Osteocyte (in vitro differentiated cells): ENCODE measurements at regions not wholly inside any gene's neighbourhood (a gene's known extent, or its start where the extent isn't known, plus 50 kb on each side); places are given as distances from the start of the nearest gene placed in this dataset.

Experiments used
- DNase-seq: peaks from one replicate; pipeline ENCODE4 v3.0.0; 2021; ENCODE audit warnings: mixed read lengths; ENCODE audit not compliant: unreplicated experiment; ENCODE audit errors: extremely low spot score
- H3K27ac Mint-ChIP-seq: one replicate; pipeline ENCODE4 v1.8.0; 2021; ENCODE audit warnings: mild to moderate bottlenecking, mixed read lengths; ENCODE audit not compliant: unreplicated experiment
- H3K27me3 Mint-ChIP-seq: one replicate; pipeline ENCODE4 v1.8.0; 2021; ENCODE audit warnings: mixed read lengths; ENCODE audit not compliant: unreplicated experiment
- H3K36me3 Mint-ChIP-seq: one replicate; pipeline ENCODE4 v1.8.0; 2021; ENCODE audit warnings: mixed read lengths; ENCODE audit not compliant: unreplicated experiment
- H3K4me1 Mint-ChIP-seq: one replicate; pipeline ENCODE4 v1.8.0; 2021; ENCODE audit warnings: mixed read lengths; ENCODE audit not compliant: unreplicated experiment
- H3K4me3 Mint-ChIP-seq: one replicate; pipeline ENCODE4 v1.8.0; 2021; ENCODE audit warnings: mild to moderate bottlenecking, moderate library complexity, mixed read lengths; ENCODE audit not compliant: unreplicated experiment
- H3K9me3 Mint-ChIP-seq: one replicate; pipeline ENCODE4 v1.8.0; 2021; ENCODE audit warnings: mixed read lengths; ENCODE audit not compliant: unreplicated experiment
- CTCF ChIP-seq: fragments of 200-600 bp; sonication (generic); IDR thresholded peaks from 2 replicates; pipeline ENCODE4 v1.5.0; 2021; ENCODE audit warnings: antibody characterized with exemption, mild to moderate bottlenecking, moderate library complexity

GRCh38 chr4:167524091-167524490 is 289.8 kb upstream of the SPOCK3 start:
- no peak for TF ChIP-seq CTCF
- H3K4me3 Mint-ChIP-seq = no peak overlapping the region
- H3K27me3 Mint-ChIP-seq = no peaks in the 10 kb centered on the region
- H3K36me3 Mint-ChIP-seq = no peaks in the 10 kb centered on the region
- H3K4me1 Mint-ChIP-seq = no peaks in the 10 kb centered on the region
- no peak overlapping the region for H3K27ac Mint-ChIP-seq
- H3K9me3 Mint-ChIP-seq = no peaks in the 10 kb centered on the region
- no peak for DNase-seq

GRCh38 chr4:167537761-167538160 is 303.5 kb upstream of the SPOCK3 start:
- no peak for DNase-seq

GRCh38 chr4:167541286-167541685 is 307.0 kb upstream of the SPOCK3 start:
- no peak for DNase-seq
- Mint-ChIP-seq H3K4me1 (no peaks in the 10 kb centered on the region), H3K27ac (no peak overlapping the region), H3K9me3 (peaks cover 3% of the 10 kb centered on the region), H3K4me3 (no peak overlapping the region), H3K36me3 (no peaks in the 10 kb centered on the region), H3K27me3 (no peaks in the 10 kb centered on the region)
- TF ChIP-seq CTCF = no peak

More at GRCh38 chr4:167537761-167538160, 303.5 kb upstream of the SPOCK3 start:
- no peak for TF ChIP-seq CTCF
- H3K4me1 Mint-ChIP-seq = no peaks in the 10 kb centered on the region
- H3K9me3 Mint-ChIP-seq = no peaks in the 10 kb centered on the region
- no peak overlapping the region for H3K4me3 Mint-ChIP-seq
- no peaks in the 10 kb centered on the region for H3K27me3 Mint-ChIP-seq
- no peak overlapping the region for H3K27ac Mint-ChIP-seq
- H3K36me3 Mint-ChIP-seq = no peaks in the 10 kb centered on the region

- no peak for TF ChIP-seq CTCF
These were observed 310.1 kb upstream of the SPOCK3 start for GRCh38 chr4:167544391-167544790.

GRCh38 chr4:167550021-167550420 is 315.7 kb upstream of the SPOCK3 start:
- TF ChIP-seq CTCF = no peak
- peaks cover 3% of the 10 kb centered on the region for H3K9me3 Mint-ChIP-seq
- DNase-seq = no peak
- no peaks in the 10 kb centered on the region for H3K27me3 Mint-ChIP-seq
- H3K36me3 Mint-ChIP-seq = no peaks in the 10 kb centered on the region
- H3K4me3 Mint-ChIP-seq = no peak overlapping the region
- H3K27ac Mint-ChIP-seq = no peak overlapping the region
- H3K4me1 Mint-ChIP-seq = no peaks in the 10 kb centered on the region

More at GRCh38 chr4:167544391-167544790, 310.1 kb upstream of the SPOCK3 start:
- no peaks in the 10 kb centered on the region for H3K27me3 Mint-ChIP-seq
- peaks cover 3% of the 10 kb centered on the region for H3K9me3 Mint-ChIP-seq
- H3K4me3 Mint-ChIP-seq = no peak overlapping the region
- DNase-seq = no peak
- no peak overlapping the region for H3K27ac Mint-ChIP-seq
- H3K36me3 Mint-ChIP-seq = no peaks in the 10 kb centered on the region
- H3K4me1 Mint-ChIP-seq = no peaks in the 10 kb centered on the region
